ENCODE measurements at regions not wholly inside any gene's neighbourhood (a gene's known extent, or its start where the extent isn't known, plus 50 kb on each side); places are given as distances from the start of the nearest gene placed in this dataset.

- no peak for DNase-seq
Observed at GRCh38 chr11:112471731-112472130, 211.1 kb upstream of the PLET1 start.

DNA sequence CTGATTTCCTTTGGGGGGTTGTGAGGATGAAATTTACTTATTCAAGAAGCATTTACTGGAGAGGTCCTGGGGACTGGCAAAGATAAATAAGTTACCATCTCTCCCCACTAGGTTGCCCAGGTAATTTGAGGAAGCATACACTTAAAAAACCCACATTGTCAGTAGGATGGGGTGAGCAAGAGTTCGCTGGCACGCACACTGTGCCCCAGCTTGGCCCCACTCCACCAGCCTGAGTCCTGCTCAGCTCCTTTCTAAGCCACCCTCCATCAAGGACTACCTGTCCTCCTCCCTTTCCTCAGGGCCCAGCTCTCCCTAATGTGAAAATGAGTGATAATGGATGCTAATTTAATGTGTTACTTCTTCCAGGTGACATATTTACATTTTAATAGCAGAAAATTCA, 216.5 kb upstream of the PLET1 start:
- DNase-seq: no peak

- no peak for DNase-seq
Observed at GRCh38 chr11:112477581-112478317, 217.1 kb upstream of the PLET1 start.

- DNase-seq: no peak
Observed at GRCh38 chr11:112478806-112479205, 218.1 kb upstream of the PLET1 start.

DNA sequence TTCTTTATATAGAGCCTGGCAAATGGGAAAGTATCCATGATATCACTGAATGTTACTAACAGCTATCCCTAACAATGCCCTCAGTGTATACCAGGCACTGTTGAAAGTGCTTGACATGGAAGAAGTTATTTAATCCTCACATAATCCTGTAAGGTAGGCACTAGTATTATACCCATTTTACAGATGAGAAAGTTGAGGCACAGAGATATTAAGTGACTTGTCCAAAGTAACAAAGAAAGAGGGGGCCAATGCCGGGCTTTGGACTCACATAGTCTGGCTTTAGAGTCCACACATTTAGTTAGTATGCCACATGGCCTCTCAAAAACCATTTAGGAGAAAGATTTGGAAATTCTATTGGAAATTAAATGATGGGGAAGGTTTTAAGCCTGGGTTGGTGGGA, 220.8 kb upstream of the PLET1 start:
- DNase-seq: no peak

DNA sequence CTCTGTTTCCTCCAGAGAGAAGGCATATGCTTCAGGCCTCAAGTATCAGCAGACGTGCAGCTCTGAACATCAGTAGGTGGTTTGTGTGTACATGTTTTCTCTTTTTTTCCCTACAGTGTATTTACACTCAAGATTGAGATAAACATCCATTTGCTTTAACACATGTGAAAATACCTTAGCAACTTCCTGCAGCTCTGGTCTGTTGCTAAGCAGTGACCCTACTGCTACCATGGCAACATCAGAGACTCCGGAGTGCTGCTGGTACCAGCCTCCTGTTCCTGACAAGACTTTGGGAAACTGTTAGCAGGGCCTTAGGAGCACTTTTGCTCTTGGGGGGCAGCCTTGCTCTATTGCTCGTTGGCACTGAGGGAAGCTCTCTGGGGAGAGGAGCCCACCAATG, 221.2 kb upstream of the PLET1 start:
- DNase-seq: no peak

DNA sequence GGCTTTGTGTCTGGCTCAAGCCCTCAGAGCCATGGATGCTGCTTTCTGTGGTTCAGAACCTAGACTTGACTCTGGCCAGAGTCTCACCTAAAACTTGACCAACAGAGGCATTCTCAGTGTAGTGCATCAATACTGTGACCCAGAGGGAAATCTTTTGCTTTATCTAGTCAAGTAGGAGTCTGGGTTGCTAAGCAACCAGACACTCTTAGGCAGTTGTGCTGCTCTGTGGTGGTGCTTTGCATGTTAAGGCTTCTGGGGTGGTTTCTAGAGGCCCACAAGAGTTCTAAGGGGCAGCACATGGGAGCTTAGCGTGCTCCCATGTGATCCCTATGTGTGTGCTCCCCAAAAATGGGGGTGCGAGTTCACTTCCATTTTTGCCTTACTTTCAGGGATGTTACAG, 224.6 kb upstream of the PLET1 start:
- DNase-seq: no peak

DNA sequence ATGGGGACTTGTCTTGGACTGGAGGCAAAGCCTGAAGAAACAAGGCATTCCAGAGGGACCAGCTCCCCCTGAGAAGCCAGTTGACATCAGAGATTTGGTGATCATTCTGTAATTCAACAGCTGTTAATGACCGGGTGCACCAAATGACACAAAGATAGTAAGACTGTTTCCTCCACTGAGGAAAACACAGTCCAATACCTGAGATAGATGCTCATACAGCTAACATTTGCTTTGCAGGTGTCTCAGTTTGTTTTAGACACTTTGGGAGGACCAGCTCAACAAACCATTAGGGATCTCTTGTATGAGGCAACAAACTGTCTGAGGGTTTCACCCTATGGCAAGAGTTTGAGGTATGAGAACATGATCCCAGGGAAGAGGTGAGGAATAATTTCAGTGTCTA, 237.2 kb upstream of the PLET1 start:
- DNase-seq: no peak

GRCh38 chr11:112498701-112499100, 238.0 kb upstream of the PLET1 start:
- no peak for DNase-seq

DNA sequence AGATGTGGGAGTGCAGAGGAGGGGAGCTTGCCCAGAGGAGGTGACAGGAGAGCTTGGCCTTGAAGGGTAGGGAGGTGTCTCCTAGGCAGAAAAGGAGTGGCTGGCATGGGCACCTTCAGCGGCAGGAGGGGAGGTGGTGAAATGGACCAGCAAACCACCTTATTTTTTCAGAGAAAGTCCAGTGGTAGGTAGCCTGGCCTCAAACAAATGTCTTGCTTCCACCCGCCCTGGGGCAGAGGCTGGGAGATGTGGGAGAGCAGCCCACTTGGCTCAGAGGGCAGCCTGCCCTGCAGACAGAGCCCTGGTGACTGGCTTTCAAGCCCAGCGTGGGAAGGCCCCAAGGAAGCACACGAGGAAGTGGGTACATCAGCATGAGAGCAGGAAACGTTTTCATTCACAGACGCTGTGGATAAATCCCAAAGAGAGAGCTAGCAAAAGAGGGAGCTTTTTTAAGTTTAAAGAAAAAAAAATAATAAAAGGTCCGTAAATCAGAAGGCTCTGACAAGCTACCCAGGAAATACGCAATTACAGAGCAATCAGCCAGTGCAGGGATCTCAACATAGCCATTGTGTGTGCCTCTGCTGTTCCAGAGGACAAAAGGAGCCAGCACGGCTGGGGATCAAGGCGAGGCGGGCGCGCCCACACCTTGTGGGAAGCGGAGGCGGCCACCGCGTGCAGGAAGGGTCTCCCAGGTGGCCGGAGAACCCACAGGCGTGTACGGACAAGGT, 238.7 kb upstream of the PLET1 start:
- DNase-seq: no peak

- DNase-seq: no peak
Observed at GRCh38 chr11:112499881-112500204, 239.2 kb upstream of the PLET1 start.

- DNase-seq: no peak
Observed at GRCh38 chr11:112503410-112503809, 242.8 kb upstream of the PLET1 start.

DNA sequence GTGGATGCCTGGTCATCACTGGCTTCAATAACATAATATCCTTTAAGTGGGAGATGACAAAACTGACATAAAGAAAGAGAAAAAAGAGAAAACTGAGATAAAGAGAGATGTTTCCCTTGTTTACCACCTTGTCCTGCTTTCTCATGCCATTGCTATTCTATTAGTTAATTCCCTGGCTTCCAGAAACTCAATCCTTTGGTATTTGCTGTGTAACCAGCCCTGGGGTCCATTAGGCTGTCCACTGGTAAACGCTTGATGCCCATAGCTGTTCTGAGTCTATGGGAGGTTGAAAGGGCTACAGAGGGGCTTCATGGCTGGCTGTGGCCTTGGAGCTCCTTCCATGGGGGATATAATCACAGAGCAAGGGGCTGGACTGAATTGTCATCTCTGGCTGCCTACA, 243.4 kb upstream of the PLET1 start:
- DNase-seq: no peak

- no peak for DNase-seq
Observed at GRCh38 chr11:112506852-112507251, 246.2 kb upstream of the PLET1 start.

- no peak for DNase-seq
Observed at GRCh38 chr11:112507281-112507680, 246.6 kb upstream of the PLET1 start.

- DNase-seq: no peak
Observed at GRCh38 chr11:112508750-112509149, 248.1 kb upstream of the PLET1 start.

GRCh38 chr11:112509300-112509699, 248.6 kb upstream of the PLET1 start:
- DNase-seq: no peak

- DNase-seq: no peak
Observed at GRCh38 chr11:112511271-112511670, 250.6 kb upstream of the PLET1 start.

DNA sequence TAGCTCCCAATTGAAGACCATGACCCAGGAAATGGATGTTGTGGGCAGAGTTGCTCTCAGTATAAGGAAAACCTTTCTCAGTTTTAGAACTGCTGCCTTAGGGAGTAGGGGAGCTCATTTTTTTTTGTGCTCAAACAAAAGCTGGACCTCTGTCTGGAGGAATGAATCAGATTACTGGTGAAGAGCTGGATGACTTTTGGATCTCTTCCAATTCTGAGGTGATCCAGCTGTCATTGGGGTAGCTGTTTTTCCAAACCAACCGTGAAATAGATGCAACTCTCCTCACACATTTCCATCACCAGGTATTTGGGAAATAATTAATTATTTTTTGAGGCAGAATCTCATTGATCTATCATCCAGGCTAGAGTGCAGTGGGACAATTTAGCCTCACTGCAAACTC, 251.3 kb upstream of the PLET1 start:
- DNase-seq: peak; percentile 19

- DNase-seq: no peak
Observed at GRCh38 chr11:112513417-112513816, 252.8 kb upstream of the PLET1 start.

- DNase-seq: no peak
Observed at GRCh38 chr11:112514011-112514740, 253.5 kb upstream of the PLET1 start.

GRCh38 chr11:112516261-112516660, 255.6 kb upstream of the PLET1 start:
- DNase-seq: no peak

GRCh38 chr11:112516755-112517154, 256.1 kb upstream of the PLET1 start:
- no peak for DNase-seq

DNA sequence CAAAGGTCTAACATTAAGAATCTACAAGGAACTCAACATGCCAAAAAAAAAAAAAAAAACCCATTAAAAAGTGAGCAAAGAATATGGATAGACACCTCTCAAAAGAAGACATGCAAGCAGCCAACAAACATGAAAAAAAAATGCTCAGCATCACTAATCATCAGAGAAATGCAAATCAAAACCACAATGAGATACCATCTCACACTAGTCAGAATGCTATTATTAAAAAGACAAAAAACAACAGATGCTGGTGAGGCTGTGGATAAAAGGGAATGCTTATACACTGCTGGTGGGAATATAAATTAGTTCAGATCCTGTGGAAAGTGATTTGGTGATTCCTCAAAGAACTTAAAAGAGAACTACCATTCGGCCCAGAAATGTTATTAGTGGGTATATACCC, 257.7 kb upstream of the PLET1 start:
- DNase-seq: no peak
